ENCODE measurements at regions not wholly inside any gene's neighbourhood (a gene's known extent, or its start where the extent isn't known, plus 50 kb on each side); places are given as distances from the start of the nearest gene placed in this dataset.
"Not testable (repeated sequence)": the region's sequence is repeated elsewhere in the genome, so short reads cannot be mapped to it uniquely, and the experiment has no call there.

GRCh38 chr5:72691751-72692150 is 124.7 kb upstream of the TNPO1 start:
- no peak for DNase-seq (ENCODE audit: low read depth)
- TF ChIP-seq CTCF (IDR thresholded peaks at IDR 0.05; ENCODE audit: control insufficient read depth, insufficient read depth, low read depth, low read length, missing control alignments), result no peak
- H3K4me3 ChIP-seq (ENCODE audit: control insufficient read depth, low read depth, low read length), result no peak overlapping the region

- no peak for DNase-seq (ENCODE audit: low read depth)
- H3K4me3 ChIP-seq (ENCODE audit: control insufficient read depth, low read depth, low read length), result no peak overlapping the region
Measured at GRCh38 chr5:72688916-72689315, 127.5 kb upstream of the TNPO1 start.

GRCh38 chr5:72687288-72687687 is 129.2 kb upstream of the TNPO1 start:
- no peak for DNase-seq (ENCODE audit: low read depth)
- H3K4me3 ChIP-seq (ENCODE audit: control insufficient read depth, low read depth, low read length), result no peak overlapping the region
- TF ChIP-seq CTCF (IDR thresholded peaks at IDR 0.05; ENCODE audit: control insufficient read depth, insufficient read depth, low read depth, low read length, missing control alignments), result no peak

More at GRCh38 chr5:72688916-72689315, 127.5 kb upstream of the TNPO1 start:
- TF ChIP-seq CTCF (IDR thresholded peaks at IDR 0.05; ENCODE audit: control insufficient read depth, insufficient read depth, low read depth, low read length, missing control alignments), result no peak

- no peak overlapping the region for H3K4me3 ChIP-seq (ENCODE audit: control insufficient read depth, low read depth, low read length)
- TF ChIP-seq CTCF (IDR thresholded peaks at IDR 0.05; ENCODE audit: control insufficient read depth, insufficient read depth, low read depth, low read length, missing control alignments), result no peak
- no peak for DNase-seq (ENCODE audit: low read depth)
Measured at GRCh38 chr5:72682561-72682960, 133.9 kb upstream of the TNPO1 start.

GRCh38 chr5:72681781-72682180 is 134.7 kb upstream of the TNPO1 start:
- TF ChIP-seq CTCF (IDR thresholded peaks at IDR 0.05; ENCODE audit: control insufficient read depth, insufficient read depth, low read depth, low read length, missing control alignments), result no peak
- DNase-seq (ENCODE audit: low read depth), result no peak

GRCh38 chr5:72677447-72677846 is 139.0 kb upstream of the TNPO1 start:
- TF ChIP-seq CTCF (IDR thresholded peaks at IDR 0.05; ENCODE audit: control insufficient read depth, insufficient read depth, low read depth, low read length, missing control alignments), result no peak
- no peak for DNase-seq (ENCODE audit: low read depth)
- no peak overlapping the region for H3K4me3 ChIP-seq (ENCODE audit: control insufficient read depth, low read depth, low read length)

More at GRCh38 chr5:72681781-72682180, 134.7 kb upstream of the TNPO1 start:
- H3K4me3 ChIP-seq (ENCODE audit: control insufficient read depth, low read depth, low read length), result no peak overlapping the region

- H3K4me3 ChIP-seq (ENCODE audit: control insufficient read depth, low read depth, low read length); DNase-seq (ENCODE audit: low read depth): not testable (repeated sequence)
Measured at GRCh38 chr5:72676831-72677230, 139.6 kb upstream of the TNPO1 start.
